Inferior parietal cortex (tissue), 1 donor: ENCODE measurements at regions not wholly inside any gene's neighbourhood (a gene's known extent, or its start where the extent isn't known, plus 50 kb on each side); places are given as distances from the start of the nearest gene placed in this dataset.

Experiments
- DNase-seq: peaks from one replicate; pipeline ENCODE4 v3.0.0-alpha.2; 2016; ENCODE audit errors: extremely low spot score

DNA sequence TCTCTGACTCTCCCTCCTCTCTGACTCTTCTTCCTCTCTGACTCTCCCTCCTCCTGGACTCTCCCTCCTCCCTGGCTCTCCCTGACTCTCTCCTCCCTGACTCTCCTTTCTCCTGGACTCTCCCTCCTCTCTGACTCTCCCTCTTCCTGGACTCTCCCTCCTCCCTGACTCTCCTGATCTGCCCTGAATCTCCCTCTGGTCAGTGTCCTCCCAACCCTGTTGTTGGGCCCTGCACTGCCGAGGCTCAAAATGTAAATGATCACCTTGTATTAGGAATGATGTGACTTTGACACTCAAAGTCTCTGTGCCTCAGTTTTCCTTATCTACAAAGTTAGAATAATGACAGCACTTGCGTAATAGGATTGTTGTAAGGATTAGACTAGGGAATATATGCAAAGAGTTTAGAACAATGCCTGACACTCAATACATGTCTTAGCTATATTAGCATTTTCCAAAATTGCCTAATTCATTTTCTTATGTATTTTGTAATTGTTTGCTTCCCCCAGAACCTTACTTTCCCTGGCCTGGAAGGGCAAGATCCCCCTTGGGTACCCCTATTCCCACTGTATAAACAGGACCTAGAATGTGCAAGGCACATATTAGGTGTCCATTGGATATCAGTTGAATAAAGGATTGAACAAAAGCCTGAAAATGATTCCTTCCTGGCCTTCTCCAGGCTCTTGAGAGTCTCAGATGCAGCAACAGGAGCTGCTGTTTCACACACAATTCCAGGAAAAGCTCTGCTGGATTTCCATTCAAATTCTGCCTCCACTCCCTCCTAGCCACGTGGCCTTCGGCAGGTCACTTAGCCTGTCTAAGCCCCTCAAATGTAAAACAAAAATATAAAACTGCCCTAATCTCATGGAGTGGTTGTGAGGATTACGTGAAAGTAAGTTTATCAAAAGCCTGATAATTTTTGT lies 170.1 kb downstream of the INHBB start:
- no peak for DNase-seq

DNA sequence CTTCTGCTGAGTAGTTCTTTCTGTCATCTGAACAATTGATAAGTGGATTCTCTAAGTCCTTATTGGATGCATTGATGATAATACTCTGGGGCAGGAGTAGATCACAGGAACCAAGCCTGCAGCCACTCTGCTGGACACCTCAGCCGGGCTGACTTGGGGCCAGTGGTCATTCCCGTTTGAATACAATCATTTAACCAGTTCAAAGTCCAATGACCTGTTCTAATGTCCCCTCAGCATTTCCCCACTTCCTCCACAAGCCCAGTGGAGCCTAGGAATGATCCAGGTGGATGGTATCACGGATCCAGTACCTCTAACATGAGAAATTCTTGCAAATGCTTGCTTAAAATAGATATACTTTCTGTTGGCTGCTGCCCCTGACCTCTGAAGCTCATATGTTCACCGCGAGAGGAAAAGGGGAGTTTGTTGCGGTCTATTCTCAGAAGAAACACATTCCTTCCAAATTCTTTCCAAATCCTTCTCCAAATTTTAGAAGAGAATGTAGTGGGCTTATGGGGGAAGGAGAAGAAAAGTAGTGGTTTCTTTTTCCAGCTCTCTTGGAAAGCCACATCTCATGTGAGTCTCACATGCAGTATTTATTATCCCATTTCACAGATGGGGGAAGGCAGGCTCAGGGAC lies 170.9 kb downstream of the INHBB start:
- DNase-seq = no peak

- DNase-seq = no peak
Observed at GRCh38 chr2:120517751-120518469, 172.0 kb downstream of the INHBB start.

GRCh38 chr2:120518819-120519218 lies 172.9 kb downstream of the INHBB start:
- DNase-seq = no peak

DNA sequence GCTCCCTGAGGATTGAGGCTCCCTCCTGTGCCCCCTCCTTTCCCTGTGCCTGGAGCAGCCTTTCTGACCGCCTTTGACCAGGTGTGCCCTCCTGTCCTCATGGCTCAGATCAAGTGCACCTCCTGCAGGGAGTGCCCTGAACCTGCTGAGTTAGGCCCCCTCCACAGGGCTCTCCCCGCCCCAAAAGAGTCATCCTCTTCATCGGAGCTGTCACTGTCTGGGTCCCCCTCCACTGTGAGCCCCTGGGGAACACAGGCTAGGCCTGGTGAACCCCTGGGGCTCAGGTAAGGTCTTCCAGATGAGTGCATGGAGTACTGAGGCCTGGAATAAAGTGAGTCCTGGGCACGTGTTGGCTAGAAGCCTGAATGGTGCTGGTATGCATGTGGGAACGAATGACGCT lies 173.5 kb downstream of the INHBB start:
- no peak for DNase-seq

DNA sequence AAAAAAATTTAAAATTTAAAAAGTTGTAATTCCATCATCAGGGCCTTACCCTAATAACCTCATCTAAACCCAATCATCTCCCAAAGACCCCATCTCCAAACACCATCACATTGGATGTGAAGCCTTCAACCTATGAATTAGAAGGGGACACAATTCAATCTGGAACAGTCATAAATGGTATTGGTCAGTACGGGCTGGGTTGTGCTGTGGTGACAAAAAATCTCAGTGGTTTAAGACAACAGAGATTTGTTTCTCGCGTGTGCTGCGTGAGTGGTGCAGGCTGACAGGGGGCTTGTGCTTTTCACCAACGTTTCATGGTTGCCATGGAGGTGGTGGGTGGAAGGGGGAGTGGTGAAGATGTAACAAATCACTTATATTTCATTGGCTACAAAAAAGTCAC lies 174.5 kb downstream of the INHBB start:
- no peak for DNase-seq

GRCh38 chr2:120520929-120521912 lies 175.3 kb downstream of the INHBB start:
- DNase-seq = peak; percentile 22

DNA sequence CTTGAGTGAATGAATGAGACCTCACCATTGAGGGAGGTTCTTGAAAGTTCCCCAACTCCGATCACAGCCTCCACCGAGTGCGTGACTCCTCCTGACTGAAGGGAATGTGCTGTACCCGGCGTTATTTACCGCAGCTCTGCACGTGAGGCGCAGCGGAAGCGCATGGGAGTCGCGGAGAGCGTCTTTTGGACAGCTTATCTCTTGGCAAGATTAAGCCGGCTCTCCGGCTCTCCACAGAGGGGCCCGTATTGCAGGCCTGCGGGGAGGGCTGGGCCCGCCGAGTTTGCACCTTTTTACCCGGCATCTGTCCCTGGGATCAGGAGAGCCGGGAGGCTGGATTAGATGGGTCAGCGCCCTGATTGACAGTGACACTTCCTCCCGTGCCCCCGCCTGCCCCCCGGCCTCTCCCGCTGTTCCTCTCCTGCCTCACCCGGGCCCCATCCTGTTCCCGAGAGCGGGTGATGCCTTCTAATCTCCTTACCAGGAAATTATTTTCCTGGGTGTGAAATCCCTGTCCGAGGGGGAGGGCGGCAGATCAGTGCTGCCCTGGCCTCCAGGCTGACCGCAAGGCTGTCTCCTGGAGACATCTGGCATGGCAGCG lies 176.3 kb downstream of the INHBB start:
- DNase-seq = no peak

DNA sequence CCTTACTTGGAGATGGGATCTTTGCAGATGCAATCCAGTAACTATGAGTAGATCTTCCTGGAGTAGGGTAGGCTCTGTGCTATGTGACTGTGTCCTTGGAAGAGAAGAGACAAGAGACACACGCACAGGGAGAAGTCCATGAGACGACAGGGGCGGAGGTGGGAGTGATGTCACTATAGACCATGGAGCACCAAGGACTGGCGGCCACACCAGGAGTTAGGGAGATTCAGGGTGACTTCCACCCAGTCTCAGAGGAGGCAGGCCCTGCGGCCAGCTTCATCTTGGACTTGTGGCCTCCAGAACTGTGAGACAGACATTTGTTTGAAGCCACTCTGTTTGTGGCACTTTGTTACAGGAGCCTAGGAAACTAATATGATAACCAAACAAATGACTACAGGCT lies 177.8 kb downstream of the INHBB start:
- DNase-seq = no peak

DNA sequence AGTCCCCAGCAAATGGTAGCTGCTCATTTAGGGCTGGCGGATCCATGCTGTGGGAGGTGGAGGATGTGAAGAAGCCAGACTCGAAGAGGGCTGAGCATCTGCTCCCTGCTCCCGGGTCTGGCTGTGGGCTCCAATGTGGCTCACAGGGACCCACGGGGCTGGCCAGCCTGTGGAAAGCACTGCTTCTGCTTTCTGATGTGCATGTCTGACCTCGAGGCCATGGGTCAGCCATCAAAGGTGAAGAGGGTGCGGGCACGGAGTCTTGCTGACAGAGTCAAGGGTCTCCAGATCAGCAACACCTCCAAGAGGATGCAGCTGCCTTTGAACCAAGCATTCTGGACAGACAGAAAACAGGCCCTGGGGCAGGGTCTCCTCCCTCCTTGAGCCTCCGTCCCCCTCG lies 178.2 kb downstream of the INHBB start:
- no peak for DNase-seq

- no peak for DNase-seq
Observed at GRCh38 chr2:120525056-120526046, 179.4 kb downstream of the INHBB start.

GRCh38 chr2:120526047-120526562 lies 180.2 kb downstream of the INHBB start:
- DNase-seq = no peak

GRCh38 chr2:120526997-120527945 lies 181.3 kb downstream of the INHBB start:
- no peak for DNase-seq

DNA sequence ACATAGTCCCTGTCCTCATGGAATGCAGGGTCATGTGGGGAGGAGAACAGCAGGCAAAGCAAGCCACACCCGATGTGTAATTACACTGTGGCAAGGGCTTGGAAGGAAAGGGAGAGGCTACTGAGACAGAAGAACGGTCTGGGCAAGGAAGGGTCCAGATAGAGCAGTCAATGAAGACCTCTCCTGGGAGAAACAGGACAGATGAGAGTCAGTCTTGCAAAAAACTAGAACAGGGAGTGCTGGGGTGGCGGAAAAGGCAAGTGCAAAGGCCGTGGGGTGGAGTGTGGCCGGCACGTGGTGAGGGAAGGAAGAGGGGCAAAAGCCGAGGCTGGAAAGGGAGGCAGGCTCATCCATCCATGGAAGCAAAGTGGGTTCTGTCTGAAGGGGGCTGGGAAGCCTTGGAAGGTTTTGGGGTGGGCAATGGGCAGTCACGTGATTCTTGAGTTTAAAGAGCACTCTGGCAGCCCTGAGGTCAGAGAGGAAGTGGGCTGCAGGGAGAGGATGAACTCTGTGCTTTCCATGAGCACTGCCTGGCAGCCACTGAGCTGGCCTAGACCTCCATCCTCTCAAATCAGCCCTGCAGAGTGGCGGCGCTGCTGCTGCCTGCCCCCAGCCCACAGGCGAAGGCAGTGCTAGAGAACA lies 182.2 kb downstream of the INHBB start:
- no peak for DNase-seq

GRCh38 chr2:120528693-120529076 lies 182.7 kb downstream of the INHBB start:
- no peak for DNase-seq

- no peak for DNase-seq
Observed at GRCh38 chr2:120530781-120531180, 184.8 kb downstream of the INHBB start.

- no peak for DNase-seq
Observed at GRCh38 chr2:120531365-120531764, 185.4 kb downstream of the INHBB start.
